Heart left ventricle (tissue), 16 donors: ENCODE measurements at regions not wholly inside any gene's neighbourhood (a gene's known extent, or its start where the extent isn't known, plus 50 kb on each side); places are given as distances from the start of the nearest gene placed in this dataset.

ENCODE experiments used
- ATAC-seq, 4 donors: fragments of 200-7000 bp; cut with Tn5 transposase; one replicate each; pipeline ENCODE4 v1.9.1; 2020 to 2022; ENCODE audit warnings: moderate library complexity in 4 of 4, mild to moderate bottlenecking in 3 of 4, moderate number of reproducible peaks in 1 of 4
- DNase-seq, 5 donors: peaks; one replicate each; pipeline ENCODE4 v3.0.0-alpha.2; 2020
- H3K27ac ChIP-seq, 12 donors: fragments of 200-600 bp; sonication (generic) in 4 of 12; one replicate each; pipeline versions ENCODE4 v1.5.0 to v1.8.0; 2016 to 2022; ENCODE audit warnings: mild to moderate bottlenecking in 2 of 12
- H3K27me3 ChIP-seq, 9 donors: fragments of 200-600 bp; sonication (generic) in 2 of 9; one replicate each; pipeline versions ENCODE4 v1.5.1 to v1.8.0; 2016 to 2022; ENCODE audit warnings: mild to moderate bottlenecking in 3 of 9
- H3K36me3 ChIP-seq, 9 donors: fragments of 200-600 bp; sonication (generic) in 2 of 9; one replicate each; pipeline versions ENCODE4 v1.5.0 to v1.8.0; 2018 to 2022; ENCODE audit warnings: mild to moderate bottlenecking in 2 of 9
- H3K4me1 ChIP-seq, 12 donors: fragments of 200-600 bp; sonication (generic) in 4 of 12; one replicate each; pipeline versions ENCODE4 v1.5.0 to v1.8.0; 2016 to 2022; ENCODE audit warnings: mild to moderate bottlenecking in 3 of 12
- H3K4me3 ChIP-seq, 12 donors: fragments of 200-600 bp; sonication (generic) in 4 of 12; one replicate each; pipeline versions ENCODE4 v1.5.0 to v1.8.0; 2017 to 2022; ENCODE audit warnings: mild to moderate bottlenecking in 9 of 12, moderate library complexity in 4 of 12
- H3K9me3 ChIP-seq, 12 donors: fragments of 200-600 bp; sonication (generic) in 4 of 12; one replicate each; pipeline versions ENCODE4 v1.5.0 to v1.8.0; 2016 to 2022; ENCODE audit warnings: mild to moderate bottlenecking in 1 of 12
- POLR2A ChIP-seq, 2 donors: fragments of 450-650 bp; IDR thresholded peaks; one replicate each; pipeline ENCODE4 v1.6.1; 2017; ENCODE audit warnings: antibody characterized with exemption in 2 of 2, mild to moderate bottlenecking in 2 of 2, moderate library complexity in 2 of 2
- WGBS, 4 donors: extraction: QIAGEN DNeasy Blood & Tissue Kit in 2 of 4; methylation state at CpG; one replicate each; pipeline versions ENCODE4 v1.1.5 to v1.1.7; 2013 to 2018; 5-methylcytosine and 5-hydroxymethylcytosine counted together
- intact Hi-C, 10 donors: fragments of 100-400 bp; cut with DNase I; formaldehyde crosslinking; loops; one replicate each; pipeline versions ENCODE4 v1.11.1 to v1.14.2; 2022
- TF ChIP-seq, protein P1 (sequence below), 12 donors: fragments of 200-600 bp; sonication (generic) in 4 of 12; IDR thresholded peaks; one replicate each; pipeline versions ENCODE4 v1.5.0 to v1.8.0; 2018 to 2022; ENCODE audit warnings: antibody characterized with exemption in 12 of 12, mild to moderate bottlenecking in 5 of 12
- donor health status: ischemic (EF 13 %, LVEDD 7.1; RV severe dilation, severe dysfunction).
- donor health status: healthy with polysubstance abuse.
- donor health status: DM: no; HTN: yes; CAD: no.
- donor health status: DM: no; HTN: no; CAD: no.
- donor health status: ischemic (EF 25% LVEDD 6.9; RV normal size, moderate dysfunction).
- donor health status: ischemic (EF 25% LVEDD 5.7; RV mildly dilated, moderate dysfunction).
- donor health status: healthy.
- donor health status: DM: yes; HTN: yes; CAD: no.
- donor health status: ischemic (EF 35%, LVEDD 5.7; RV mildly dilated, moderate dysfunction).
- donor health status: nonischemic (EF 11% LVEDD 7.7; RV severe dilation, severe dysfunction).
- donor health status: DM: yes; HTN: yes; CAD: no.
- donor health status: PGD.
- donor health status: ischemic (EF 29% LVEDD 5.4; RV normal size, mild dysfunction).
- donor health status: nonischemic (EF 23%, LVEDD 6.1; RV moderate dilation, normal function).

- Histone ChIP-seq H3K4me1 (no peaks in the 10 kb centered on the region), H3K9me3 (no peaks in the 10 kb centered on the region), H3K27ac (no peak overlapping the region), H3K4me3 (no peak overlapping the region), H3K27me3 (peaks cover 0 to 19% (median 0%) of the 10 kb centered on the region in 9 donors), H3K36me3 (no peaks in the 10 kb centered on the region)
- WGBS, 4 donors = 67 to 86% (median 83%) methylated on average over 7 of the region's 7 CpGs
- TF ChIP-seq, protein P1, sequence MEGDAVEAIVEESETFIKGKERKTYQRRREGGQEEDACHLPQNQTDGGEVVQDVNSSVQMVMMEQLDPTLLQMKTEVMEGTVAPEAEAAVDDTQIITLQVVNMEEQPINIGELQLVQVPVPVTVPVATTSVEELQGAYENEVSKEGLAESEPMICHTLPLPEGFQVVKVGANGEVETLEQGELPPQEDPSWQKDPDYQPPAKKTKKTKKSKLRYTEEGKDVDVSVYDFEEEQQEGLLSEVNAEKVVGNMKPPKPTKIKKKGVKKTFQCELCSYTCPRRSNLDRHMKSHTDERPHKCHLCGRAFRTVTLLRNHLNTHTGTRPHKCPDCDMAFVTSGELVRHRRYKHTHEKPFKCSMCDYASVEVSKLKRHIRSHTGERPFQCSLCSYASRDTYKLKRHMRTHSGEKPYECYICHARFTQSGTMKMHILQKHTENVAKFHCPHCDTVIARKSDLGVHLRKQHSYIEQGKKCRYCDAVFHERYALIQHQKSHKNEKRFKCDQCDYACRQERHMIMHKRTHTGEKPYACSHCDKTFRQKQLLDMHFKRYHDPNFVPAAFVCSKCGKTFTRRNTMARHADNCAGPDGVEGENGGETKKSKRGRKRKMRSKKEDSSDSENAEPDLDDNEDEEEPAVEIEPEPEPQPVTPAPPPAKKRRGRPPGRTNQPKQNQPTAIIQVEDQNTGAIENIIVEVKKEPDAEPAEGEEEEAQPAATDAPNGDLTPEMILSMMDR (IDR thresholded peaks at IDR 0.05) = no peak
- TF ChIP-seq POLR2A (IDR thresholded peaks at IDR 0.05) = no peak
- intact Hi-C loops = no loop called here
- ATAC-seq (no peak), DNase-seq (no peak)
Observed at GRCh38 chr20:60240415-60240814, 282.2 kb downstream of the CDH26 start.

- DNase-seq (no peak), ATAC-seq (no peak)
- intact Hi-C loops = no loop called here
- H3K27me3 ChIP-seq = peaks cover 0 to 19% (median 0%) of the 10 kb centered on the region in 9 donors
- no peaks in the 10 kb centered on the region for H3K4me1 ChIP-seq
- no peaks in the 10 kb centered on the region for H3K9me3 ChIP-seq
- TF ChIP-seq POLR2A (IDR thresholded peaks at IDR 0.05) = no peak
- TF ChIP-seq, protein P1 (IDR thresholded peaks at IDR 0.05) = no peak
- 62 to 75% (median 72%) methylated on average over 8 of the region's 8 CpGs for WGBS, 4 donors
- no peaks in the 10 kb centered on the region for H3K36me3 ChIP-seq
- H3K27ac ChIP-seq = no peak overlapping the region
- H3K4me3 ChIP-seq = no peak overlapping the region
Observed at GRCh38 chr20:60240986-60241385, 282.8 kb downstream of the CDH26 start.

- WGBS, 4 donors = 71 to 96% (median 84%) methylated on average over 1 to 4 of the region's 4 CpGs
- H3K4me1 ChIP-seq = no peaks in the 10 kb centered on the region
- TF ChIP-seq POLR2A (IDR thresholded peaks at IDR 0.05) = no peak
- TF ChIP-seq, protein P1 (IDR thresholded peaks at IDR 0.05) = no peak
- intact Hi-C loops = no loop called here
- peaks cover 0 to 16% (median 0%) of the 10 kb centered on the region in 9 donors for H3K27me3 ChIP-seq
- H3K9me3 ChIP-seq = no peaks in the 10 kb centered on the region
- ATAC-seq (no peak), DNase-seq (no peak)
- no peak overlapping the region for H3K27ac ChIP-seq
- H3K4me3 ChIP-seq = no peak overlapping the region
- no peaks in the 10 kb centered on the region for H3K36me3 ChIP-seq
Observed at GRCh38 chr20:60242836-60243505, 284.7 kb downstream of the CDH26 start.

DNA sequence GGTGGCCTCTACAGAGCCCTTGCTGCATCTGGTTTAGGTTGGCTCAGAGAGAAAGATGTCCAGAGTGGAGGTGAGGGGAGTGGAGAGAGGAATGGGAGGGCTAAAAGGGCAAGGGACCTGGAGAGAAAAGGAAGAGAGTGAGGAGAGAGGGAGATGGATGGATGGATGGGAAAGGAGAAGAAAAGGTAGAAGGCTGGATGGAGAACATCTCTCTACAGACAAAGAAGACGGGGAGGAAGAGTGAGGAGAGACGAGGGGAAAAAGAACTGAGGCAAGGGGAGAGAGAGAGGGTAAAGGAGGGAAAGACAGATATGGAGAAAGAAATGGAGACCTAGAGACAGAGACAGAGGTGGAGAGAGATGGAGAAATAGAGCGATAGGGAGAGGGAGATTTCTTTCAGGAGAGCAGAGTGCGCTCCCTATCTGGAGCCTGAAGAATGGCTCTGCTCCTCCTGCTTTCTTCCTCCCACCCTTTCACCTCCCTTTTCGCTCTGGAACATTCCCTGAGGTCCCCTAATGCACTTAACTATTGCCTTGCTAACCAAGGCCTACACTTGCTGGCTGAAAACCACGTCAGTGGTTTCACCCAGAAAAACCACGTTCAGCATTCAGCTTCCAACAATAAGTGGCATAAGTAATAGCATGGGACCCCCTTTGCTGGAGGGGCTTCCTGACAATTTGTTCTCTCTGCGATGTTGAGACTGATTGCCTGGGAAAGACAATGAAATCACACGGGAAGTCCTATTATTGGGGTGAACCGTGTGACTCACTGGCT is 286.3 kb downstream of the CDH26 start:
- TF ChIP-seq, protein P1 (IDR thresholded peaks at IDR 0.05) = no peak
- no peak for TF ChIP-seq POLR2A (IDR thresholded peaks at IDR 0.05)

More for the DNA sequence above, 286.3 kb downstream of the CDH26 start:
- DNase-seq (no peak), ATAC-seq (no peak)
- Histone ChIP-seq H3K27ac (no peak overlapping the region), H3K36me3 (no peaks in the 10 kb centered on the region), H3K27me3 (peaks cover 0 to 11% (median 0%) of the 10 kb centered on the region in 9 donors), H3K4me3 (no peak overlapping the region), H3K4me1 (no peaks in the 10 kb centered on the region), H3K9me3 (no peaks in the 10 kb centered on the region)
- WGBS, 4 donors = 72 to 82% (median 81%) methylated on average over 10 of the region's 10 CpGs
- intact Hi-C loops = no loop called here
